ENCODE measurements at regions not wholly inside any gene's neighbourhood (a gene's known extent, or its start where the extent isn't known, plus 50 kb on each side); places are given as distances from the start of the nearest gene placed in this dataset.

DNA sequence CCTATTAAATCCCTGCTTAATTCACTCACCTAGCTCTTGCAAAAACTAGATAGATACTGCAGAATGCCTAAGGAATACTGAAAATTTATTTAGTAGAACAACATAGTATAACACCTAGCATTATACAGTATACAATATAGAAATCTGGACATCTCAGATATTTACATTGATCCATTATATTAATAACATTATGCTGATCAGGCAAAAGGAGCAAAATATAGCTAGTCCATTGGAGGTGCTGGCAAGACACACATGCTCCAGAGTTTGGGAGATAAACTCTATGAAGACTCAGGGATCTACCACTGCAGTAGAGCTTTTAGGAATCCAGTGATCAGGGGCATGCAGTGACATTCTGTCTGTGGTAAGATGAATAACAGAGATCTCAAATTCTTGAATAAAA lies 357.6 kb downstream of the TBC1D4 start:
- DNase-seq, result no peak

DNA sequence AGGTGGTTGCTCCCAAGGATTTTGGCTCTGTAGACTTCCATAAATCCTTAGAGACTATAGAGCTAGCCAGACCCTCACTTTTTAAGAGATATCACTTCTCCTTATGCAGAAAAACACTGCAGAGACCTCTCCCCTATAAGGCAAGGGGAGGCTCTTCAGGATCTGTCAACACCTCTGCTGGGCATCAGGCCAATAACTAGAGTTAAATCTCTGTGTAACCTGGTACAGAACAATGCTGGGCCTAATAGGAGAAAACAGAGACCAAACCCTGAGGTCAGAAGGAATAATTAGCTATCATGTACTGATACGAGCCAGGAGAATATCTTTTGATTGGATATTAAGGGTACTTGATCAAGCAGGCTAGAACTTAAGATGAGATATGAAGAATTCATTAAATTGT lies 358.5 kb downstream of the TBC1D4 start:
- DNase-seq, result no peak

DNA sequence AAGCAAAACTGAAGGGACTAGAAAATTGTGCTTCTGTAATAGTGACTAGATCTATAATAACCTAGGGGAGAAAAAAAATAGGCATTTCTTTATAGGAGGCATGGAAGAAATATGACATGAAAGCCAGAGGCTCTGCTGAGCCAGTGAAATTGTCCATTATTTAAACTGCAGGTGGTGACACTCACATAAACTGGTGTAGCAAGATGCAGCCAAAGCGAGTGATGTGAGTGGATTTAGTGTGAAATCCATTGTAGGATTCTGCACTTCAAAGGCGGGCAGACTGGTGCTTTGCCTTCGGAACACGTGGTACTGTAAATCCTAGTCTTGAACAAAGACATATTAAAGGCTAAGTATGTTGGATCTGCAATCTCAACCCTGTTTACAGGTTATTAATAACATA lies 361.9 kb downstream of the TBC1D4 start:
- DNase-seq, result no peak

DNA sequence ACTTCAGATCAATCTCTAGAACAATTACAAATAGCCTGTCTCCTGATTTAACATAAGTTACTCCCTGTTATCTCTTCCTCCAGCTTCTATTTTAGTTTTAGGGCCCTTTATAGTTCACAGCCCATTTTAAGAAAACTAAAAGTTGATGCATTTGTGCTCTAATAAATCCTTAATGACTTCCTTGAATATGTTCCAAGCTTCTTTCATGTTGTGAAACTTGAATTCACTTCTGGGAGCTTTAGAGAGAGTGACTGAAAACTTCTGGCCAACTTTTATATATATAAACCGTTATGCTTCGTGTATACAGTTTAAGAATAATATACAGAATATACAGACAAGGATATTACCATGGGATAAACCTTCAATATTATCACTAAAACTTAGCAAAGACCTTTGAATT lies 366.8 kb downstream of the TBC1D4 start:
- DNase-seq, result no peak

DNA sequence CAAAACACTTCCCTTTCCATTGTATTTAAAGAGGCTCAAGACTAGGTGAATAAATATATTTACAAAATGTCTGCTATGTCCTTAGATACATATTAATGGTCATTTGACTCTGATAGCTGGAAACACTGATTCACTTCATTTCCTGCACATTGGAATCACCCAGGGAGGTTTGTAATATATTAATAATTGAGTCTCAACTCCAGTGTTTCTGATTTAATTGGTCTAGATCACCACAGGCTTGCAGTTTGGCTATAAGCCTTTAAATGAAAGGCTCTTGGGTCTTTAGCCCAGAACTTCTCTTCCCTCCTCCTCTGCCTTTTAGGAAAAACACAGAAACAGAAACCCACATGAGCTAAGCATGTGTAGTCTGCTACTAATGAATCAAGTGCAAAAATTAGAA lies 378.0 kb downstream of the TBC1D4 start:
- DNase-seq, result no peak

GRCh38 chr13:75102001-75102716 lies 379.8 kb downstream of the TBC1D4 start:
- DNase-seq, result no peak

GRCh38 chr13:75101348-75101747 lies 380.6 kb downstream of the TBC1D4 start:
- no peak for DNase-seq

DNA sequence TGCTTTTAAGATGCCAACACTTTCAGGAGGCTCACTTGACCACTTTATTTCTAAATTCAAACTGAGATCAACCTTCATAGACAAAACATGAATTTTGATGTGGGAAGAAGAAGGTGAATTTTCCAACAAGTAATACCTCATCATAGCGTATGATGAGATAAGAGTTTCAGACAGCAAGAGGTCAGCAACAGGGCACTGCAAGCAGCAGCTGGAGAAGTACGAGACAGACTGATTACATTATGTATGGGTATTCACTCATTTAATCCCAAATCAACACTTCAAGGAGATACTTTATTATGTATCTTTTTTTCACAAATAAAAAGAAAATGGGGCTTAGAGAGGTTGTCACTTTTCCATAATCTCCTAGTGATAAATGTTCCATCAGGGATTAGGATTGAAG lies 389.8 kb downstream of the TBC1D4 start:
- DNase-seq, result no peak

DNA sequence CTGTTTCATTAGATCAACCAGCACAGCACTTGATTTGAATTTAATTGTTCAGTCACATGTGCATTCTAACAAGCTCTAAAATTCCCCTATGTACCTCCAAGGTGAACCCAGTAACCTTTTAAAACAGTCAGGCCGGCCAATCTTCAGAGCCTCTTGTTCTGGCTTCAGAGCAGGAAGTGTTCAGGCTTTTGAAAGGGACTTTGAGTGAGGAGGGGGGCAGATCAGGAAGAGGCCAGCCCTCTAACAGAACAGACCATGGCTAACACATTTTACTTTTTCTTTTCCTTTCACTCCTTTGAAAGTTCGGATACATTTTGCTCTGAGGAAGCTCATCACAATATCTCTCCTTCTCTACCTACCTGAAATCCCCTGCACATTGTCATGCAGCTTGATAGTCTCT lies 390.3 kb downstream of the TBC1D4 start:
- DNase-seq, result no peak

DNA sequence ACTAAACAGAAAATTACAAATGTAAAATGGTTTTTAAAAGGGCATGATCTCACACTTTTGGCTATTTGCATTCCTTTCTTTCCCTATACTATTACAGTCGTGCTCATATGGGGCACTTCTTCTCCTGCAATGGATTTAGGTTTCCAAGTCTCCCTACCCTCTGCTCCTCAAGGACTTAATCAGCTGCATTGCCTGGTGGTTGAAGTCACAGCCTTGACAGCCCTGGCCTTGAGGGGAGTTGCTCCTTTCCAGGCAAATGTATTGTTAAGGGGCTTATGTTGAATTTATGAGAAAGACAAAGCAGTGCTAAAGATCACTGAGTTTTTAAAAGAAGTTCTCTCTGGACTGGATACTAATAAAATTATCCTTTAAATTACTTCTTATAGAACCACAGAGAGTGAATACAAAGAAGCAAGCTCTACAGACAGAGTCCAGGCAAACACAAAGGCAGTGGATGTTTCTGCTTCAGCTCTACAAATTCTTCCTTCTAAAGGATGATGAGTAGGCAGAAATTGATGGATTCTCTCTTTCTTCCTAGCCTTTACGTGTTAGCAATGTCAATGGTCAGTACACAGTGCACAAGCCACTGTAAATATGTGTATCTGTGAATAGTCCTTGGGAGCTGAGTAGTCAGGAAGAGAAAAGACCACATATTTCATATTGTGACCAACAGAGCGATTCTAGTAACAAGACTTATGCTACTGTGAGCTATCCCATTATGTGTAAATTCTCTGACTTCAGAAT lies 390.9 kb downstream of the TBC1D4 start:
- DNase-seq, result no peak

GRCh38 chr13:75088915-75089314 lies 393.1 kb downstream of the TBC1D4 start:
- no peak for DNase-seq

GRCh38 chr13:75079226-75079625 lies 402.7 kb downstream of the TBC1D4 start:
- no peak for DNase-seq

GRCh38 chr13:75076476-75076875 lies 405.5 kb downstream of the TBC1D4 start:
- DNase-seq, result no peak

GRCh38 chr13:75073786-75074185 lies 408.2 kb downstream of the TBC1D4 start:
- no peak for DNase-seq

DNA sequence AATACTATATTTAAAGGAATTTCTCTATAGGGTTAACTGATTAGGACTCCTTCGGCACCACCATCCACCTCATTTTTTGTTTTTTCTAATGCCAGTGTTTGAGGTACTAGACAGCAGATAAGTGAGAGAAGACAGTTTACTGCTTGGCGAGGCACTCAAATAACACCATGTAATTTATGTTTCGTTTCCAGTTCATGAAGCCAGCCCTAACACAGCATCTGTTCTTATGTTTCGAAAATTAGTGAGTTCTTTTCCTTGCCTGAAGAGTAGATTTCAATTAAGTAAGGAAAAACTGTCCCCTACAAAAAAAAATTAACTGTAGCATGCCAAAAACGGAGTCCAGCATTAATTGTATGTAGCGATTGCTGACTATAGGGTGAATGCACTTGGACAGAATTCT lies 409.1 kb downstream of the TBC1D4 start:
- DNase-seq, result peak; percentile 49

- no peak for DNase-seq
Measured at GRCh38 chr13:75072368-75072767, 409.6 kb downstream of the TBC1D4 start.

- DNase-seq, result no peak
Measured at GRCh38 chr13:75071796-75072195, 410.2 kb downstream of the TBC1D4 start.

- DNase-seq, result no peak
Measured at GRCh38 chr13:75071395-75071794, 410.6 kb downstream of the TBC1D4 start.

DNA sequence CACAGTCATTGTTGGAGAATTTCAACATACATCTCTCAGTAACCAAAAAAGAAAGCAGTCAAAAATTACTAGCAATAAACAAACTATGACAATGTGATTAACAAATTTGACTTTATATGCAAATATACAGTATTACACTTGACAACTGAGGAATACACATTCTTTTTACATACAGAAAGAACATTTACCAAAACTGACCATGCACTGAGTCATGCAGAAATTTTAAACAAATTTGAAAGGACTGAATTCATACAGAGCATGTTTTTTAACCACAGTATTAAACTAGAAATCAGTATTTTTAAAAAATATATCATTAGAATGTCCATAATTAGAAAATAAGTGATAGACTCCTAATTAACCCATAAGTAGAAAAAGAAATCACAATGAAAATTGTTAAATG lies 420.1 kb downstream of the TBC1D4 start:
- DNase-seq, result no peak

GRCh38 chr13:75055296-75055695 lies 426.7 kb downstream of the TBC1D4 start:
- DNase-seq, result no peak

GRCh38 chr13:75052616-75053015 lies 429.4 kb downstream of the TBC1D4 start:
- no peak for DNase-seq

- DNase-seq, result no peak
Measured at GRCh38 chr13:75050419-75051046, 431.4 kb downstream of the TBC1D4 start.

- DNase-seq, result no peak
Measured at GRCh38 chr13:75049735-75050335, 432.1 kb downstream of the TBC1D4 start.

DNA sequence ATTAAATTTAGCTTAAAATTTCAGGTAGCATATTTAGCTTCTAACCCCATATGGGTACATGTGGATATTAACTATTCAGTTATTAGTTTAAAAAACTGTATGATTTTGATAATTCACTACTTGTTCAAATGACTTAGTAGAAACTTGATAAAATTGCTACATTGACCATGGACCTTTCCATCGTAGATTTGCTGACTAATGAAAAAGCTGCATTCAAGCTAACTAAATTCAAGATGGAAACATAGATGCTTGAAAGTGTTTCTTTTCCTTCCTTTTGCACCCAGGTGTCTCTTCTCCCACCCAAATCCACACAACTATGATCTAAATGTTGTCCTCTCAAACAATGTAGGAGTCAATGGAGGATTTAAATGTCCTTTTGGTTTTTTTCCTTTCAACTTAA lies 439.2 kb downstream of the TBC1D4 start:
- DNase-seq, result no peak

All from NCI-H1694 (cell line).